ENCODE measurements at regions not wholly inside any gene's neighbourhood (a gene's known extent, or its start where the extent isn't known, plus 50 kb on each side); places are given as distances from the start of the nearest gene placed in this dataset.

DNA sequence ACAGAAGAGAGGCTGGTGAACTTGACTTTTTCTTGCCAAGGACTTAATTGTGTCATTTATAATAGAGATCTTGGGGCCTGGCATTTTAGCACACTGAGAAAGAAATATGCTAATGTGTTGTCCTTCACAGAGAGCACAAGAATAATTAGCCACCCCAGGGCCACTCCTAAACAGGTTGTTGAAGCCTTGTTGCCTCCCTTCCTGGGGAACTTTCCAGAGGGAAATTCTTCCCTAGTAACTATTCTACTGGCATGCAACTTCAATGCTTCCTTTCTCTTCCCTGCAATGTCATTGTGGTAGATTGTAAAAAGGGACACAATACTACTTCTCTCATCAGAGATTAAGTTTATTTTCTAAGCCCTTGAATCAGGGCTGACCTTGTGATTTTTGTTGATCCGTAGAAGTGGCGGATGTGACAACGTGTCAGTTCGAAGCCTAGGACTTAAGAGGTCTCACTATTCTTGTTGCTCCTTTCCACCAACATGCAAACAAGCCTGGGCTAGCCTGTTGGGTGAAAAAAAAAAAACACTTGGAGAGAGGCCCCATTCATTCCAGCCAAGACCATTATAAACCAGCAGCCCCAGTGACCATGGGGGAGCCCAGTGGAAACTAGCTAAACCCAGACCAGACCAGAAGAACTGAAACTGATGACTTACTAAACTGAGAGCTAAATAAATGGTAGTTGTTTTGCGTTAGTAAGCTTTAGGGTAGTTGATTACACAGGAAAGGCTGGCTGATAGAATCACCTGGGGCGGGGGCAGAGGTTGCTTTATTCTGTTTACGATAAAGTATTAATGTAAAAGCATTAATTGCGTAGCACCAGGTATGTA, 287.2 kb downstream of the SHQ1 start:
- DNase-seq (ENCODE audit: low read depth): no peak
- no peak overlapping the region for H3K4me3 ChIP-seq (ENCODE audit: low read depth, low read length)
- TF ChIP-seq, protein P1, sequence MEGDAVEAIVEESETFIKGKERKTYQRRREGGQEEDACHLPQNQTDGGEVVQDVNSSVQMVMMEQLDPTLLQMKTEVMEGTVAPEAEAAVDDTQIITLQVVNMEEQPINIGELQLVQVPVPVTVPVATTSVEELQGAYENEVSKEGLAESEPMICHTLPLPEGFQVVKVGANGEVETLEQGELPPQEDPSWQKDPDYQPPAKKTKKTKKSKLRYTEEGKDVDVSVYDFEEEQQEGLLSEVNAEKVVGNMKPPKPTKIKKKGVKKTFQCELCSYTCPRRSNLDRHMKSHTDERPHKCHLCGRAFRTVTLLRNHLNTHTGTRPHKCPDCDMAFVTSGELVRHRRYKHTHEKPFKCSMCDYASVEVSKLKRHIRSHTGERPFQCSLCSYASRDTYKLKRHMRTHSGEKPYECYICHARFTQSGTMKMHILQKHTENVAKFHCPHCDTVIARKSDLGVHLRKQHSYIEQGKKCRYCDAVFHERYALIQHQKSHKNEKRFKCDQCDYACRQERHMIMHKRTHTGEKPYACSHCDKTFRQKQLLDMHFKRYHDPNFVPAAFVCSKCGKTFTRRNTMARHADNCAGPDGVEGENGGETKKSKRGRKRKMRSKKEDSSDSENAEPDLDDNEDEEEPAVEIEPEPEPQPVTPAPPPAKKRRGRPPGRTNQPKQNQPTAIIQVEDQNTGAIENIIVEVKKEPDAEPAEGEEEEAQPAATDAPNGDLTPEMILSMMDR (IDR thresholded peaks at IDR 0.05; ENCODE audit: low read depth, low read length): no peak
- TF ChIP-seq MAX (IDR thresholded peaks at IDR 0.05; ENCODE audit: low read depth, low read length) (no peak), MYC (IDR thresholded peaks at IDR 0.05; ENCODE audit: low read depth, low read length) (no peak), POLR2A (IDR thresholded peaks at IDR 0.05; ENCODE audit: extremely low read depth, insufficient read length) (no peak)

DNA sequence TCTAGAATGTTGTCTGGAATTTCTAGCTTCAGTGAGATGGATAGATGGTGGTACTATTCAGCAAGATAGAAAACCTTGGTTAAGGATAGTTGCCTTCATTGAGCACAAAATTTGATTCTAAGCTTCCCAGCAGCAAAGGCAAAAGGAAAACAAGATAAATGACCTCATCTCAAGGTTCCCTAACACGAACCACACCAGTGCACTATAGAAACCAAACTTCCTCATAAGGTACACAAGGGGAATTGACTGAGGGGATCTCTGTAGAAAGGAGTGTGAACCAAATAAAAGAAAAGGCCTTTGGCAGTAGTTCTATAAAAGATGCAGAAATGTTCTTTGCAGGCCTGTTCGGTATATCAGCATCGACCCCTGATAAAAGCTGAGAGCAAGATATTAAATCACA, 288.9 kb downstream of the SHQ1 start:
- peak; percentile 23 for DNase-seq (ENCODE audit: low read depth)
- H3K4me3 ChIP-seq (ENCODE audit: low read depth, low read length): no peak overlapping the region
- TF ChIP-seq MAX (IDR thresholded peaks at IDR 0.05; ENCODE audit: low read depth, low read length) (no peak), MYC (IDR thresholded peaks at IDR 0.05; ENCODE audit: low read depth, low read length) (no peak), POLR2A (IDR thresholded peaks at IDR 0.05; ENCODE audit: extremely low read depth, insufficient read length) (no peak)
- TF ChIP-seq, protein P1 (IDR thresholded peaks at IDR 0.05; ENCODE audit: low read depth, low read length): no peak

DNA sequence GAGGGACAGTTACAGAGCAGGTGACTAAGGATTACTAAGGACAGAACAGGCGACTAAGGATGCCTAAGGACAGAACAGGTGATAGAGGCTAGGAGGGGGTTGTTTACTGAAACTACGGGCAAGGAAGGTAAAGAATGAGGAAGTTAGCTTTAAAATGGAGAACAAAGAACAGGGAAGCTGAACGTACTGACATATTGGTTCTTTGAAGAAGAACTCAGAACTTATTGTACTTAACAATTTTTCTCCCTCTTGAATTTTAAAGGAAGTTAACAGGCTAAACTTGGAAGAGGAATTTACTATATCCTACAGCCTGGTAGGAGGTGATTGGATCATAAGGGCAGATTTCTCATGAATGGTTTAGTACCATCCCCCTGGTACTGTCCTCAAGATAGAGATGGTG, 290.2 kb downstream of the SHQ1 start:
- DNase-seq (ENCODE audit: low read depth): no peak
- TF ChIP-seq MYC (IDR thresholded peaks at IDR 0.05; ENCODE audit: low read depth, low read length) (no peak), POLR2A (IDR thresholded peaks at IDR 0.05; ENCODE audit: extremely low read depth, insufficient read length) (no peak), MAX (IDR thresholded peaks at IDR 0.05; ENCODE audit: low read depth, low read length) (no peak)
- TF ChIP-seq, protein P1 (IDR thresholded peaks at IDR 0.05; ENCODE audit: low read depth, low read length): no peak
- no peak overlapping the region for H3K4me3 ChIP-seq (ENCODE audit: low read depth, low read length)

GRCh38 chr3:72555714-72556113, 292.5 kb downstream of the SHQ1 start:
- no peak overlapping the region for H3K4me3 ChIP-seq (ENCODE audit: low read depth, low read length)
- no peak for DNase-seq (ENCODE audit: low read depth)
- TF ChIP-seq POLR2A (IDR thresholded peaks at IDR 0.05; ENCODE audit: extremely low read depth, insufficient read length) (no peak), MYC (IDR thresholded peaks at IDR 0.05; ENCODE audit: low read depth, low read length) (no peak), MAX (IDR thresholded peaks at IDR 0.05; ENCODE audit: low read depth, low read length) (no peak)
- TF ChIP-seq, protein P1 (IDR thresholded peaks at IDR 0.05; ENCODE audit: low read depth, low read length): no peak

DNA sequence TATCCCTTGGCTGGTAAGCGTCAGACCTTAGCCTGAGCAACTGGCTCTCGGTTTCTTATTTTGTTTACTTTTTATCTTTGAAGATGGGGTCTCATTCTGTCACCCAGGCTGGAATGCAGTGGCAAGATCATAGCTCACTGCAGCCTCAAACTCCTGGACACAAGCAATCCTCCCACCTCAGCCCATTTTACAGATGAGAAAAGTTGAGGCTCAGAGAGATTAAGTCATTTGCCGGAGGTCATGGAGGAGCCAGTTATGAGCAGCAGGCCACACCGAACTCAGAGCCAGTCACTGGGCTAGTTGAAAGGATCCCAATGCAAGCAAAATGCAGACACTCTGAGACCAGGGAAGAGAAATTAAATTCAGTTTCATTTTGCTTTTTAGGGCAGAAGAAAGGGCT, 293.6 kb downstream of the SHQ1 start:
- no peak for DNase-seq (ENCODE audit: low read depth)
- H3K4me3 ChIP-seq (ENCODE audit: low read depth, low read length): no peak overlapping the region
- TF ChIP-seq, protein P1 (IDR thresholded peaks at IDR 0.05; ENCODE audit: low read depth, low read length): no peak
- no peak for TF ChIP-seq MYC (IDR thresholded peaks at IDR 0.05; ENCODE audit: low read depth, low read length)
- TF ChIP-seq MAX (IDR thresholded peaks at IDR 0.05; ENCODE audit: low read depth, low read length): no peak
- TF ChIP-seq POLR2A (IDR thresholded peaks at IDR 0.05; ENCODE audit: extremely low read depth, insufficient read length): no peak
